ENCODE measurements at regions not wholly inside any gene's neighbourhood (a gene's known extent, or its start where the extent isn't known, plus 50 kb on each side); places are given as distances from the start of the nearest gene placed in this dataset.

GRCh38 chr7:11960621-11961020 lies 128.6 kb upstream of the THSD7A start:
- TF ChIP-seq ZNF749 (CRISPR knock-in tag; IDR thresholded peaks at IDR 0.05; ENCODE audit: borderline replicate concordance) (no peak), ZNF589 (CRISPR knock-in tag; conservative IDR thresholded peaks at IDR 0.05) (no peak), MXI1 (IDR thresholded peaks at IDR 0.05; ENCODE audit: borderline replicate concordance, low read depth, low read length) (no peak), SUZ12 (IDR thresholded peaks at IDR 0.05; ENCODE audit: low read depth, low read length) (no peak), JUN (CRISPR knock-in tag; IDR thresholded peaks at IDR 0.05) (no peak), ZNF143 (CRISPR knock-in tag; IDR thresholded peaks at IDR 0.05) (no peak), ZNF274 (CRISPR knock-in tag; IDR thresholded peaks at IDR 0.05) (no peak)
- TF ChIP-seq, protein P1, sequence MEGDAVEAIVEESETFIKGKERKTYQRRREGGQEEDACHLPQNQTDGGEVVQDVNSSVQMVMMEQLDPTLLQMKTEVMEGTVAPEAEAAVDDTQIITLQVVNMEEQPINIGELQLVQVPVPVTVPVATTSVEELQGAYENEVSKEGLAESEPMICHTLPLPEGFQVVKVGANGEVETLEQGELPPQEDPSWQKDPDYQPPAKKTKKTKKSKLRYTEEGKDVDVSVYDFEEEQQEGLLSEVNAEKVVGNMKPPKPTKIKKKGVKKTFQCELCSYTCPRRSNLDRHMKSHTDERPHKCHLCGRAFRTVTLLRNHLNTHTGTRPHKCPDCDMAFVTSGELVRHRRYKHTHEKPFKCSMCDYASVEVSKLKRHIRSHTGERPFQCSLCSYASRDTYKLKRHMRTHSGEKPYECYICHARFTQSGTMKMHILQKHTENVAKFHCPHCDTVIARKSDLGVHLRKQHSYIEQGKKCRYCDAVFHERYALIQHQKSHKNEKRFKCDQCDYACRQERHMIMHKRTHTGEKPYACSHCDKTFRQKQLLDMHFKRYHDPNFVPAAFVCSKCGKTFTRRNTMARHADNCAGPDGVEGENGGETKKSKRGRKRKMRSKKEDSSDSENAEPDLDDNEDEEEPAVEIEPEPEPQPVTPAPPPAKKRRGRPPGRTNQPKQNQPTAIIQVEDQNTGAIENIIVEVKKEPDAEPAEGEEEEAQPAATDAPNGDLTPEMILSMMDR (CRISPR knock-in tag; IDR thresholded peaks at IDR 0.05) = no peak

Data from HepG2 (cell line).